Left lung (tissue), 4 donors: ENCODE measurements at regions not wholly inside any gene's neighbourhood (a gene's known extent, or its start where the extent isn't known, plus 50 kb on each side); places are given as distances from the start of the nearest gene placed in this dataset.

Source experiments
- ATAC-seq: fragments of 200-7000 bp; cut with Tn5 transposase; one replicate; pipeline ENCODE4 v1.9.1; 2020; ENCODE audit warnings: moderate library complexity
- DNase-seq, 4 donors: peaks; one replicate each; pipeline ENCODE4 v3.0.0-alpha.2; 2013 to 2020
- H3K27ac ChIP-seq, 2 donors: fragments of 200-600 bp; sonication (generic) in 1 of 2; one replicate each; pipeline versions ENCODE4 v1.5.0 to v1.8.0; 2020 to 2021
- H3K27me3 ChIP-seq, 2 donors: fragments of 200-600 bp; sonication (generic) in 1 of 2; one replicate each; pipeline versions ENCODE4 v1.5.0 to v1.8.0; 2020 to 2021
- H3K36me3 ChIP-seq, 2 donors: fragments of 200-600 bp; sonication (generic) in 1 of 2; one replicate each; pipeline versions ENCODE4 v1.5.0 to v1.8.0; 2020 to 2021
- H3K4me1 ChIP-seq, 2 donors: fragments of 200-600 bp; one replicate each; pipeline ENCODE4 v1.8.0; 2021
- H3K4me3 ChIP-seq, 2 donors: fragments of 200-600 bp; sonication (generic) in 1 of 2; one replicate each; pipeline versions ENCODE4 v1.5.0 to v1.8.0; 2020 to 2021; ENCODE audit warnings: mild to moderate bottlenecking in 1 of 2
- H3K9me3 ChIP-seq, 2 donors: fragments of 200-600 bp; sonication (generic) in 1 of 2; one replicate each; pipeline versions ENCODE4 v1.5.0 to v1.8.0; 2020 to 2021
- CTCF ChIP-seq, 2 donors: fragments of 200-600 bp; sonication (generic) in 1 of 2; IDR thresholded peaks; one replicate each; pipeline versions ENCODE4 v1.5.0 to v1.8.0; 2021; ENCODE audit warnings: antibody characterized with exemption in 2 of 2
- intact Hi-C, 2 donors: fragments of 100-400 bp; cut with DNase I; formaldehyde crosslinking; loops; one replicate each; pipeline versions ENCODE4 v1.11.2 to v1.14.2; 2022
- donor health status: DM: no; HTN: yes; CAD: no.
- donor health status: DM: no; HTN: no; CAD: no.

DNA sequence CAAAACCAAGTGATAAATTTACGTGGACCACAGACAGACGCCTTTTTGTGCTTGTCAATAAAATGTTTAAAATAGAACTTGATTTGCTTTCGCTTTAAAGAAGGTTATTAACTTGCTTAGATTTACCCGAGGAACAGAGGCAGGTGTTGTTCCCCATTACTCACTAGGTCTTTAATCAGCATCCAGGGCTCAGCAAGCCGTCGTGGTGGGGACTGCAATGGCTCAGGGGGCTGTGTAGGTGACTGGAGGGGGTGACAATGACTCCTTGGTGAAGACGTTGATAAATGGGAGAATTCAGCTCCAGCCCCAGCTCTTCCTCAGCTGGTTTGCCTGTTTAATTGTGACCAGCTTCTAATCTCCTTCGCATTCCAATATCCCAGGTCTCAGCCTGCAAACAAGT, 231.4 kb downstream of the TMEM114 start:
- Histone ChIP-seq H3K27ac (no peak overlapping the region), H3K9me3 (no peaks in the 10 kb centered on the region), H3K4me1 (no peaks in the 10 kb centered on the region), H3K36me3 (no peaks in the 10 kb centered on the region), H3K4me3 (no peak overlapping the region), H3K27me3 (no peaks in the 10 kb centered on the region)
- ATAC-seq = no peak
- TF ChIP-seq CTCF (IDR thresholded peaks at IDR 0.05) = no peak
- intact Hi-C loops = no loop called here
- no peak for DNase-seq

- Histone ChIP-seq H3K27me3 (no peaks in the 10 kb centered on the region), H3K4me1 (no peaks in the 10 kb centered on the region), H3K4me3 (no peak overlapping the region), H3K27ac (no peak overlapping the region), H3K36me3 (no peaks in the 10 kb centered on the region), H3K9me3 (no peaks in the 10 kb centered on the region)
- intact Hi-C loops = no loop called here
- no peak for ATAC-seq
- no peak for DNase-seq
- no peak for TF ChIP-seq CTCF (IDR thresholded peaks at IDR 0.05)
Observed at GRCh38 chr16:8355675-8356074, 234.6 kb downstream of the TMEM114 start.

- ATAC-seq = no peak
- intact Hi-C loops = no loop called here
- DNase-seq = peak in 1 of 4 donors; percentile 2
Observed at GRCh38 chr16:8346294-8346693, 244.0 kb downstream of the TMEM114 start.

DNA sequence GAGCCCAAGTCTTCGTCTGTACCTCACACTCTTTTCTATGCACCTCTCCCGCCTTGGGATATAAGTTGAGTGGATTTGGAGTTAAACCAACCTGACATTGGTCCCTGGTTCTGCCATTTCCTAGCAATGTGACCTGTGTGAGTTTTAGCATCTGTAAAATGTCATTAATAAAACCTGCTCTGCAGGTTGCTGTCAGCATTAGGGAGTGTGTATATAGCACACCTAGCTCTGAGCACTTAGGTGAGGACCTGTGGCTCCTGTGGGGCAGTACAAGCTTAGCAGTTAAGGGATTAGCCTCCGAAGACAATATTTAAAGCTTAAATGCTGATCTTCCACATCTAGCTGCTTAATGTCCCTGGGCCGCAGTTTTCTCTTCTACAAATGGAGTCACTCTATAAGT, 248.0 kb downstream of the TMEM114 start:
- Histone ChIP-seq H3K27ac (no peak overlapping the region), H3K27me3 (no peaks in the 10 kb centered on the region), H3K36me3 (no peaks in the 10 kb centered on the region), H3K9me3 (peaks cover 0 to 10% of the 10 kb centered on the region in 2 donors), H3K4me3 (no peak overlapping the region), H3K4me1 (no peaks in the 10 kb centered on the region)
- ATAC-seq = no peak
- no peak for DNase-seq
- TF ChIP-seq CTCF (IDR thresholded peaks at IDR 0.05) = no peak
- intact Hi-C loops = no loop called here

More at GRCh38 chr16:8346294-8346693, 244.0 kb downstream of the TMEM114 start:
- H3K4me1 ChIP-seq = no peaks in the 10 kb centered on the region
- H3K36me3 ChIP-seq = no peaks in the 10 kb centered on the region
- H3K9me3 ChIP-seq = no peaks in the 10 kb centered on the region
- no peak overlapping the region for H3K4me3 ChIP-seq
- H3K27ac ChIP-seq = no peak overlapping the region
- TF ChIP-seq CTCF (IDR thresholded peaks at IDR 0.05) = no peak
- H3K27me3 ChIP-seq = no peaks in the 10 kb centered on the region

DNA sequence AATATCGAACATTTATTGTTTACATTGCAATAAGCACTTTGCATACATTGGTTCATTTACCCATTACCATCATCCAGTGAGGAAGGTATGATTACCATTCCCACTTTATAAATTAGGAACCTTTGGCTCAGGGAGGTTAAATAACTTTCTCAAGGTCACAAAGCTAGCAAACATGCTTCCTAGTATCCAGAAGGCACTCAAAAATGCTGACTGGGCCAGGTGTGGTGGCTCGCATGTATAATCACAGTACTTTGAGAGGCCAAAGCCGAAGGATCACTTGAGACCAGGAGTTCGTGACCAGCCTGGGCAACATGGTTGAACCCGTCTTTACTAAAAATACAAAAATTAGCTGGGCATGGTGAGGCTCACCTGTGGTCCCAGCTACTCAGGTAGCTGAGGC, 259.6 kb downstream of the TMEM114 start:
- H3K9me3 ChIP-seq = no peaks in the 10 kb centered on the region
- intact Hi-C loops = no loop called here
- ATAC-seq (no peak), DNase-seq (no peak)
- no peaks in the 10 kb centered on the region for H3K36me3 ChIP-seq
- no peak for TF ChIP-seq CTCF (IDR thresholded peaks at IDR 0.05)
- H3K4me1 ChIP-seq = no peaks in the 10 kb centered on the region
- no peak overlapping the region for H3K27ac ChIP-seq
- no peaks in the 10 kb centered on the region for H3K27me3 ChIP-seq
- H3K4me3 ChIP-seq = no peak overlapping the region
